NCI-H345 treated with DMSO at 0.1 percent for 48 hours (cell line): ENCODE measurements at regions not wholly inside any gene's neighbourhood (a gene's known extent, or its start where the extent isn't known, plus 50 kb on each side); places are given as distances from the start of the nearest gene placed in this dataset.

Experiments
- DNase-seq: peaks from one replicate; lab custom pipeline; 2025; ENCODE audit not compliant: unreplicated experiment; lab: John Stamatoyannopoulos, UW

- no peak for DNase-seq
Observed at GRCh38 chr6:144574796-144575195, 289.7 kb downstream of the UTRN start.

GRCh38 chr6:144575327-144575726 lies 290.2 kb downstream of the UTRN start:
- no peak for DNase-seq

GRCh38 chr6:144576871-144577270 lies 291.7 kb downstream of the UTRN start:
- no peak for DNase-seq

- no peak for DNase-seq
Observed at GRCh38 chr6:144578385-144579350, 293.5 kb downstream of the UTRN start.

GRCh38 chr6:144580039-144580438 lies 294.9 kb downstream of the UTRN start:
- no peak for DNase-seq

GRCh38 chr6:144580771-144581170 lies 295.6 kb downstream of the UTRN start:
- no peak for DNase-seq

GRCh38 chr6:144581812-144582537 lies 296.8 kb downstream of the UTRN start:
- DNase-seq, result no peak

- no peak for DNase-seq
Observed at GRCh38 chr6:144582939-144583613, 297.9 kb downstream of the UTRN start.

GRCh38 chr6:144583614-144583954 lies 298.4 kb downstream of the UTRN start:
- DNase-seq, result no peak

- DNase-seq, result peak; percentile 23
Observed at GRCh38 chr6:144585217-144585814, 300.2 kb downstream of the UTRN start.

GRCh38 chr6:144586986-144587385 lies 301.9 kb downstream of the UTRN start:
- no peak for DNase-seq

- DNase-seq, result no peak
Observed at GRCh38 chr6:144588697-144589325, 303.7 kb downstream of the UTRN start.

- DNase-seq, result no peak
Observed at GRCh38 chr6:144590532-144590931, 305.4 kb downstream of the UTRN start.

GRCh38 chr6:144593392-144593791 lies 308.3 kb downstream of the UTRN start:
- DNase-seq, result no peak

- no peak for DNase-seq
Observed at GRCh38 chr6:144594585-144594984, 309.4 kb downstream of the UTRN start.

GRCh38 chr6:144595266-144595665 lies 310.1 kb downstream of the UTRN start:
- DNase-seq, result no peak

GRCh38 chr6:144597511-144597910 lies 312.4 kb downstream of the UTRN start:
- DNase-seq, result no peak

- no peak for DNase-seq
Observed at GRCh38 chr6:144599615-144600014, 314.5 kb downstream of the UTRN start.

- DNase-seq, result no peak
Observed at GRCh38 chr6:144601221-144601620, 316.1 kb downstream of the UTRN start.

GRCh38 chr6:144602523-144603180 lies 317.5 kb downstream of the UTRN start:
- no peak for DNase-seq
